ENCODE measurements at regions not wholly inside any gene's neighbourhood (a gene's known extent, or its start where the extent isn't known, plus 50 kb on each side); places are given as distances from the start of the nearest gene placed in this dataset.

DNA sequence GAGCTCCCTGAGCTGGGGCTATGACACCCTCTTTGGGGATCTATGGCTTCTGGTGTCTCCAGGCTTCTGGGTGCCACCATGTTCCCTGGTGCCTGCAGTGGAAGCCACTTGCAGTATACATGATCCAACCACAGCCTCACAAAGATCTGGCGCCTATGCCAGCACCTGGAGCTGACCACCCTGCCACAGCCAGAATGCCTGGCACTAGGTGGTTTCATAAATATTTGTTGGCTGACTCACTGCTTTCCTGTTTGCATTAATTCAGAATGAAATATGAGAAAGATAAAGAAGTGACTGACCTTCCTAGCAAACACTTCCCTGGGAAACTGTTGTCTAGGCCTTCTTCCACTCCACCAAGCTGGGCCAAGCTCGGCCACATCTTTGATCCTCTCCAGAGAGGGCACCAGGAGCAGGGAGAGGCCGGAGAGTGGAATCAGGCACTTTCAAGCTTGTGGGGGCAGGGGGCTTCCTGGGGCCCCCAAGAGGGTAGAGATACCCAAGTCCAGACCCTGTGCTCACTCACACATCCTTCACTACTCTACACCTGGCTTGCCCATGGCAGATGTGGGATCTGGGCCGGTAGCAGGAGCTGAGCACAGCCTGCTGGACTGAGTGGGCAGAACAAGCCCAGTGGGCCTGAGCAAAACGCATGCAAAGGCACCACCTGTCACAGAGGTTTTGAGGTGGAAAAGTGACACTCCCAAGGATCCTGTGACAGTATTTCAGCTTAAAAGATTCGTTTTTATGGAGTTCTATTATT lies 565.7 kb downstream of the SLC4A3 start:
- H3K4me3 ChIP-seq (ENCODE audit: low read length), result no peak overlapping the region
- DNase-seq (ENCODE audit: low read depth), result peak; percentile 34
- TF ChIP-seq, protein P1, sequence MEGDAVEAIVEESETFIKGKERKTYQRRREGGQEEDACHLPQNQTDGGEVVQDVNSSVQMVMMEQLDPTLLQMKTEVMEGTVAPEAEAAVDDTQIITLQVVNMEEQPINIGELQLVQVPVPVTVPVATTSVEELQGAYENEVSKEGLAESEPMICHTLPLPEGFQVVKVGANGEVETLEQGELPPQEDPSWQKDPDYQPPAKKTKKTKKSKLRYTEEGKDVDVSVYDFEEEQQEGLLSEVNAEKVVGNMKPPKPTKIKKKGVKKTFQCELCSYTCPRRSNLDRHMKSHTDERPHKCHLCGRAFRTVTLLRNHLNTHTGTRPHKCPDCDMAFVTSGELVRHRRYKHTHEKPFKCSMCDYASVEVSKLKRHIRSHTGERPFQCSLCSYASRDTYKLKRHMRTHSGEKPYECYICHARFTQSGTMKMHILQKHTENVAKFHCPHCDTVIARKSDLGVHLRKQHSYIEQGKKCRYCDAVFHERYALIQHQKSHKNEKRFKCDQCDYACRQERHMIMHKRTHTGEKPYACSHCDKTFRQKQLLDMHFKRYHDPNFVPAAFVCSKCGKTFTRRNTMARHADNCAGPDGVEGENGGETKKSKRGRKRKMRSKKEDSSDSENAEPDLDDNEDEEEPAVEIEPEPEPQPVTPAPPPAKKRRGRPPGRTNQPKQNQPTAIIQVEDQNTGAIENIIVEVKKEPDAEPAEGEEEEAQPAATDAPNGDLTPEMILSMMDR (conservative IDR thresholded peaks at IDR 0.05; ENCODE audit: low read depth, low read length), result no peak

DNA sequence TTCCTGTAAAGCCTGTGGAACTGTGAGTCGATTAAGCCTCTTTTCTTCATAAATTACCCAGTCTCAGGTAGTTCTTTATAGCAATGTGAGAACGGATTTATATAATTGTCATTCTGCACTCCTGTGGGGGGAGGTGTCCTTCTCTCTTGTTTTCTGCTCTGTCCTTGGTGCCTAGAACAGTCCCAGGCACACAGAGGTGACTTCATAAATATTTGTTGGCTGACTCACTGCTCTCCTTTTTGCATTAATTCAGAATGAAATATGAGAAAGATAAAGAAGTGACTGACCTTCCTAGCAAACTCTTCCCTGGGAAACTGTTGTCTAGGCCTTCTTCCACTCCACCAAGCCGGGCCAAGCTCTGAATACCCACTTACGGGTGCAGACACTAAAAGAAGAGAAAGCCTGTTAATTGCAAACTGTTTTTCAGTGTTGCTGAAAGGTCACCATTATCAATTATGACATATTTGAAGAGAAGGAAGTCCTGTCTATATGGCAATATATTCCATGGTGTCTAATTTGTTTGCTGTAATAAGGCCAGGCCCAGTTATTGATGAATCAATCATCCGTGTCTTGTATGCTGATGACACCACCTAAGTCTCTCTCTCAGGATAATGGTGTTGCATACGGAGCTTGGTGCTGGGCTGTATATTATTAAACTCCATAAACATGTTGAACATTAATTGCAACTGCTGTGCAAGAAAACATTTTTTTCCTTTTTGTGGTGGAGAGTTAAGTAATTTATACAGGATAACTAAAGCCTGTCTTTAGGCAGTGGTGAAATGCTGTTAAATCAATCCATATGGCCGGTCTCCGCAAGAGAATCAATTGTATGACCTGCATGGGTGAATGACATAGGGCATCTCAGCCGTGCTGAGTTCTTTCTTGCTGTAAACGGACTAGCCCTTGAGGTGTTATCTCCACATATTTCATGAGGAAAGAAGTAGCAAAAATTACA lies 567.5 kb downstream of the SLC4A3 start:
- no peak overlapping the region for H3K4me3 ChIP-seq (ENCODE audit: low read length)
- DNase-seq (ENCODE audit: low read depth), result no peak
- TF ChIP-seq, protein P1 (conservative IDR thresholded peaks at IDR 0.05; ENCODE audit: low read depth, low read length), result no peak

DNA sequence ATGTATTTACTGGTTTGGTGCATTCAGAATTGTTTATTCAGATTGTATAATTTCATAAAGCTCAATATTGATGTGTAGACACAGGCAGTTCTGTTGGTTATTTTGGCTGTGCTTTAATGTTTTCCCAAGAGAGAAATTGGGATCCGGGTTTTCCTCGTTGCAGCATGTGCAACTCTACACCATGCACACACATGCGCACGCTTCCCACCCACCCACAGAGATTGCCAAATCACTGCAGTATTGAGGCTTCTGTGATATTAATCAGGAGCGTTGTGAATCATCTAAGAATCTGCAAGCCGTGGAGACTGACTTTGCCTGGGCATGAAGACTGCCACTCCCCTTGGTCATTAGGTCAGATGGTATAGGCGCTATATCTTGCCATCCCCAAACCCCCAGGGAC lies 571.5 kb downstream of the SLC4A3 start:
- TF ChIP-seq, protein P1 (conservative IDR thresholded peaks at IDR 0.05; ENCODE audit: low read depth, low read length), result no peak
- peak; percentile 39 for DNase-seq (ENCODE audit: low read depth)
- H3K4me3 ChIP-seq (ENCODE audit: low read length), result no peak overlapping the region

DNA sequence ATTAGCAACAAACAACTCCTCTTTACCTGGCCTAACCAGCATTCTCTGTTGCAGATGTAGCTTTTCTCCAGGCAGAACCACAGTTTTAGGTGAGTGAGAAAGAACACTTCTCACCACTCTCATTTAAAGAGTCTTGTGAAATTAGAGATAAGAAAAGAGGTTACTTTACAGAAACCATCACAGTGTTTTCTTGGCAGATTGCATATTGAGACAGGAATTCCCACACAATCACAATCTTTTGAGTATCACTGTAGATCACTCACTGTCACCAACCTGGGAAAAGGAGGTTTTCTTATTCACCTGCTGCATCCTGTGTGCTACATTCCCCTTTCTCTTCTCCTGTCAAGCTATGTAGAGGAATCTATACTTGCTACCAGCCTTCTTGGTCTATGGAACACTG lies 574.6 kb downstream of the SLC4A3 start:
- TF ChIP-seq, protein P1 (conservative IDR thresholded peaks at IDR 0.05; ENCODE audit: low read depth, low read length), result no peak
- H3K4me3 ChIP-seq (ENCODE audit: low read length), result no peak overlapping the region
- DNase-seq (ENCODE audit: low read depth), result no peak

DNA sequence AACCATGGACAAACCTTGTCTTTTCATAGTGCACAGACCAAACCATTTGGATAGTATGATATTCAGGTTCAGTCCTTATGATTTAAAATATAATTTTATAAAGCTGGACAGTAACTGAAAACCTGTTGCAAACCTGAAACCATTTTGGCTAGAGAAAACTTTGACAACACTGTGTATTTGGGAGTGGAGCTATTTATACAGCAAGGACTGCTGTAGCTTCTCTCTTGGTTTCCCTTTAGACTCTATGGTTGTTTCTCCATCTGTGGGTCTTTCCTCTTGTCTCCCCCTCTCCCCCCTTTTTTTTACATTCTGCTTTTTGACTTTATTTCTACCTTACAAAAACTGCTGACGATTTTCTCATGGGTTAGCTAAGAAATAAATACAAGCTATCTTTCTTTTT lies 581.7 kb downstream of the SLC4A3 start:
- DNase-seq (ENCODE audit: low read depth), result no peak
- TF ChIP-seq, protein P1 (conservative IDR thresholded peaks at IDR 0.05; ENCODE audit: low read depth, low read length), result no peak
- H3K4me3 ChIP-seq (ENCODE audit: low read length), result no peak overlapping the region

DNA sequence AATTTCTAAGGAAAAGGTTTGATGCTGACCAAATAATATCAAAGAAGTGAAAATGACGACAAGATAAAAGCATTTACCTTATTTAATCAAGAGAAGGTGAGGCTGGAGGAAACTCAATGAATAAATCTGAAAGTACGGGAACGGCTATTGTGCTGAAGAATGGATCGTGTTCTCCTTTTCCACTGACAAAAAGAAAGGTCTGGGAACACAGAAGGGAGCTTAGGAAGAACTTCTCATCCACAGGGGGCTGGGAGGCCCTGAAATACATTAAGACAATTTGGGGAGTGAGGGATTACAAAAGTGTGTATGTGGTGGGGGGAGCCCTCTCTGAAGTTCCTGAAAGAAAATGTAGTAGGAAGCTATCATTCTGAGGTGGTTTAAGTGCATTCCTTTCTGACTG lies 582.3 kb downstream of the SLC4A3 start:
- no peak for DNase-seq (ENCODE audit: low read depth)
- TF ChIP-seq, protein P1 (conservative IDR thresholded peaks at IDR 0.05; ENCODE audit: low read depth, low read length), result no peak

More for the DNA sequence above, 582.3 kb downstream of the SLC4A3 start:
- H3K4me3 ChIP-seq (ENCODE audit: low read length), result no peak overlapping the region
